ENCODE measurements at regions not wholly inside any gene's neighbourhood (a gene's known extent, or its start where the extent isn't known, plus 50 kb on each side); places are given as distances from the start of the nearest gene placed in this dataset.

DNA sequence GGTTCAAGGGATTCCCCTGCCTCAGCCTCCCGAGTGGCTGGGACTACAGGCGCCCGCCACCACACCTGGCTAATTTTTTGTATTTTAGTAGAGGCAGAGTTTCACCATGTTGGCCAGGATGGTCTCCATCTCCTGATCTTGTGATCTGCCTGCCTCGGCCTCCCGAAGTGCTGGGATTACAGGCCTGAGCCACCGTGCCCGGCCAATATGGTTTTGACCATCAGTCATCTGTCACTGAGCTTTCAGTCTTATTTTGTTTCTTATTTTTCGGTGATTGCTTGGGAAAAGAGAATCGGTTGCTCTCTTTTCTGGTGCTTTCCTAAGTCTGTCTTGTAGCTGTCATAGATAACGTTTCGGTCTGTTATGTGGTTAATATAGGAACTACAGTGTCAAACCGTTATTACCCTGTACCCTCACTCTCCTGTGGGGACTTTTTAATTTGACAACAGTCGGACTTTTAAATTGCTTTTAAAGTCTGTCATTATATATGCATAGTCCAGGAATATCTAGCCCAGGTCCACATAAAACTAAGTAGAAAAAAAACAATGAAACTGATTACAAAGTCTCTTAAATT is 453.4 kb downstream of the KCNJ18 start:
- Histone ChIP-seq H3K9ac (ENCODE audit: insufficient read depth in 1 of 2, low read length in 2 of 2) (no peak overlapping the region), H3K27me3 (ENCODE audit: control insufficient read depth in 3 of 3, insufficient read depth in 3 of 3, low read length in 2 of 3) (no peaks in the 10 kb centered on the region), H3K36me3 (ENCODE audit: control insufficient read depth in 4 of 4, insufficient read depth in 4 of 4, low read length in 4 of 4) (no peaks in the 10 kb centered on the region), H3K4me3 (no peak overlapping the region), H3K27ac (ENCODE audit: low read depth in 1 of 2, low read length in 1 of 2) (no peak overlapping the region), H3K4me1 (ENCODE audit: control insufficient read depth in 5 of 5, insufficient read depth in 5 of 5, low read length in 5 of 5) (no peaks in the 10 kb centered on the region), H3K9me3 (ENCODE audit: control insufficient read depth in 4 of 4, insufficient read depth in 3 of 4, low read length in 3 of 4) (peaks cover 0 to 15% (median 2%) of the 10 kb centered on the region in 4 donors)
- no peak for DNase-seq
- 77 to 81% methylated on average over 13 of the region's 13 CpGs for WGBS, 2 donors
- TF ChIP-seq, protein P1, sequence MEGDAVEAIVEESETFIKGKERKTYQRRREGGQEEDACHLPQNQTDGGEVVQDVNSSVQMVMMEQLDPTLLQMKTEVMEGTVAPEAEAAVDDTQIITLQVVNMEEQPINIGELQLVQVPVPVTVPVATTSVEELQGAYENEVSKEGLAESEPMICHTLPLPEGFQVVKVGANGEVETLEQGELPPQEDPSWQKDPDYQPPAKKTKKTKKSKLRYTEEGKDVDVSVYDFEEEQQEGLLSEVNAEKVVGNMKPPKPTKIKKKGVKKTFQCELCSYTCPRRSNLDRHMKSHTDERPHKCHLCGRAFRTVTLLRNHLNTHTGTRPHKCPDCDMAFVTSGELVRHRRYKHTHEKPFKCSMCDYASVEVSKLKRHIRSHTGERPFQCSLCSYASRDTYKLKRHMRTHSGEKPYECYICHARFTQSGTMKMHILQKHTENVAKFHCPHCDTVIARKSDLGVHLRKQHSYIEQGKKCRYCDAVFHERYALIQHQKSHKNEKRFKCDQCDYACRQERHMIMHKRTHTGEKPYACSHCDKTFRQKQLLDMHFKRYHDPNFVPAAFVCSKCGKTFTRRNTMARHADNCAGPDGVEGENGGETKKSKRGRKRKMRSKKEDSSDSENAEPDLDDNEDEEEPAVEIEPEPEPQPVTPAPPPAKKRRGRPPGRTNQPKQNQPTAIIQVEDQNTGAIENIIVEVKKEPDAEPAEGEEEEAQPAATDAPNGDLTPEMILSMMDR (IDR thresholded peaks at IDR 0.05; ENCODE audit: control extremely low read depth, extremely low read depth) = no peak
- no peak for ATAC-seq (ENCODE audit: insufficient read depth, low FRiP score)

DNA sequence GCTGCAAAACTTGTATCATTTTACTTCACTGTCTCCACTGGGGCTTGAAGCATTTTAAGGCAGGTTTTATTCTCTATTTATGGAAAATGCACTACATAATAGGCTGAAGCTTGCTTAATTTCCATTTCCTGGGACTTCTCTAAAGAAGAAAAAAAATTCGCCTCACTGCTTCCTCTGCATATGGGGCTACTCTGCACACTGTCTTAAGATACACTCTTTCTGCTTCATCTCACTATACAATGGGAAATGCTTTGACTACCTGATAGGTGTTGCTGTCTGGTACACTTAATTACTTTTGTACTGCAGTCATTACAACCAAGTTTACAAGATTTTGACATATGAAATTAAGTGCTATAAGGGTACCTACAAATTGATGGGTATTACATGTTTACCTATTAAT is 466.0 kb downstream of the KCNJ18 start:
- Histone ChIP-seq H3K4me3 (no peak overlapping the region), H3K9ac (ENCODE audit: insufficient read depth in 1 of 2, low read length in 2 of 2) (no peak overlapping the region), H3K27me3 (ENCODE audit: control insufficient read depth in 3 of 3, insufficient read depth in 3 of 3, low read length in 2 of 3) (no peaks in the 10 kb centered on the region), H3K27ac (ENCODE audit: low read depth in 1 of 2, low read length in 1 of 2) (no peak overlapping the region), H3K4me1 (ENCODE audit: control insufficient read depth in 5 of 5, insufficient read depth in 5 of 5, low read length in 5 of 5) (no peaks in the 10 kb centered on the region), H3K9me3 (ENCODE audit: control insufficient read depth in 4 of 4, insufficient read depth in 3 of 4, low read length in 3 of 4) (peaks cover 0 to 3% (median 0%) of the 10 kb centered on the region in 4 donors), H3K36me3 (ENCODE audit: control insufficient read depth in 4 of 4, insufficient read depth in 4 of 4, low read length in 4 of 4) (no peaks in the 10 kb centered on the region)
- TF ChIP-seq, protein P1 (IDR thresholded peaks at IDR 0.05; ENCODE audit: control extremely low read depth, extremely low read depth) = no peak
- DNase-seq = no peak
- no peak for ATAC-seq (ENCODE audit: insufficient read depth, low FRiP score)
- WGBS, 2 donors = 42 to 50% methylated on average over 1 of the region's 1 CpG

DNA sequence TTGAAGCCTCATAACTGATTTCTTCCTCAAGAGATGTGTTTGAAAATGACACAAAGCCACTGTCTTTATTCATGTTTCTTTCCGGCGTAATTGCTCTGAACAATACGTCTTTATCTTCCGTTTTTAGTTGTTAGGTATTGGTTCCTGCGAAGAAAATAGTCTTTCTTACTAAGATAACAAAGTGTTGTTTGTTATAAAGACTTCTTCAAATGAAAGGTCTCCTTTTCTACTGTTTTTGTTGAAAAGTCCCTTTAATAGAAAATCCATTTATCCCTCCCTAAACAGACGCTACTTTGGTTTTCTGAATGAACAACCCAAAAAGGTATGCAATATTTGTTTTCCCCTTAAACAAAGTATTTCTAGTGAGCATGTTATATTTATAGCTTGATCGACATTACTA is 469.1 kb downstream of the KCNJ18 start:
- Histone ChIP-seq H3K4me3 (no peak overlapping the region), H3K4me1 (ENCODE audit: control insufficient read depth in 5 of 5, insufficient read depth in 5 of 5, low read length in 5 of 5) (no peaks in the 10 kb centered on the region), H3K36me3 (ENCODE audit: control insufficient read depth in 4 of 4, insufficient read depth in 4 of 4, low read length in 4 of 4) (no peaks in the 10 kb centered on the region), H3K9ac (ENCODE audit: insufficient read depth in 1 of 2, low read length in 2 of 2) (no peak overlapping the region), H3K27me3 (ENCODE audit: control insufficient read depth in 3 of 3, insufficient read depth in 3 of 3, low read length in 2 of 3) (no peaks in the 10 kb centered on the region), H3K27ac (ENCODE audit: low read depth in 1 of 2, low read length in 1 of 2) (no peak overlapping the region), H3K9me3 (ENCODE audit: control insufficient read depth in 4 of 4, insufficient read depth in 3 of 4, low read length in 3 of 4) (peaks cover 0 to 5% (median 0%) of the 10 kb centered on the region in 4 donors)
- 88% methylated on average over 7 of the region's 7 CpGs for WGBS, 2 donors
- DNase-seq = no peak
- TF ChIP-seq, protein P1 (IDR thresholded peaks at IDR 0.05; ENCODE audit: control extremely low read depth, extremely low read depth) = no peak
- ATAC-seq (ENCODE audit: insufficient read depth, low FRiP score) = no peak

DNA sequence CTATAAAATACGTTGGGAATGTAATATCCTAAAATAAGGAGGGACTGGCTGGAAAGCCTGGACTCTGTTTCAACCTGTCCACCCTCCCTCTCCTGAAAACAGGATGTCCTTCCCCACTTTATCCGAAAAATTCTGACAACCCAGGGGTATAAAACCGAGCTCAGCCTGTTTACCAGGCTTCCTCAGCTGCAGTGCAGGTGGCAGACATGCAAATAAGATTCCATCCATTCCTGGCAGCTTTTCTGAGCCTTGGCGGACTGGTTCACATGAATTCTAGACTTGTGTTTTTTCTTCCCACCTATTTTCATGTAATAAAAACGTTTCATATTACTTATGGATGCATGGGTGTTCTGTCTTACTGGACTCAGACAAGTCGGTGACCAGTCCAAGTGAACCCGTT is 479.3 kb downstream of the KCNJ18 start:
- Histone ChIP-seq H3K27me3 (ENCODE audit: control insufficient read depth in 3 of 3, insufficient read depth in 3 of 3, low read length in 2 of 3) (no peaks in the 10 kb centered on the region), H3K4me1 (ENCODE audit: control insufficient read depth in 5 of 5, insufficient read depth in 5 of 5, low read length in 5 of 5) (no peaks in the 10 kb centered on the region), H3K36me3 (ENCODE audit: control insufficient read depth in 4 of 4, insufficient read depth in 4 of 4, low read length in 4 of 4) (no peaks in the 10 kb centered on the region), H3K9me3 (ENCODE audit: control insufficient read depth in 4 of 4, insufficient read depth in 3 of 4, low read length in 3 of 4) (peaks cover 0 to 8% (median 3%) of the 10 kb centered on the region in 4 donors), H3K4me3 (no peak overlapping the region), H3K27ac (ENCODE audit: low read depth in 1 of 2, low read length in 1 of 2) (no peak overlapping the region), H3K9ac (ENCODE audit: insufficient read depth in 1 of 2, low read length in 2 of 2) (no peak overlapping the region)
- TF ChIP-seq, protein P1 (IDR thresholded peaks at IDR 0.05; ENCODE audit: control extremely low read depth, extremely low read depth) = no peak
- ATAC-seq (ENCODE audit: insufficient read depth, low FRiP score) = no peak
- WGBS, 2 donors = 41% methylated on average over 7 of the region's 7 CpGs
- DNase-seq = no peak
